Ascending aorta (tissue), 2 donors: ENCODE measurements at regions not wholly inside any gene's neighbourhood (a gene's known extent, or its start where the extent isn't known, plus 50 kb on each side); places are given as distances from the start of the nearest gene placed in this dataset.
A peak's percentile ranks its signal among the peaks of the same experiment; 100 is the strongest.

Experiments used
- DNase-seq, 2 donors: peaks; one replicate each; pipeline ENCODE4 v3.0.0-alpha.2; 2019; ENCODE audit warnings: low spot score in 2 of 2
- H3K27ac ChIP-seq, 2 donors: fragments of 200-600 bp; sonication (generic); one replicate each; pipeline ENCODE4 v1.5.1; 2016 to 2017; ENCODE audit warnings: mild to moderate bottlenecking in 1 of 2
- H3K27me3 ChIP-seq: fragments of 200-600 bp; sonication (generic); one replicate; pipeline ENCODE4 v1.5.1; 2017
- H3K36me3 ChIP-seq, 2 donors: fragments of 200-600 bp; sonication (generic); one replicate each; pipeline ENCODE4 v1.5.1; 2016
- H3K4me1 ChIP-seq, 2 donors: fragments of 200-600 bp; sonication (generic); one replicate each; pipeline ENCODE4 v1.5.1; 2016 to 2017; ENCODE audit warnings: mild to moderate bottlenecking in 1 of 2
- H3K4me3 ChIP-seq, 2 donors: fragments of 200-600 bp; sonication (generic); one replicate each; pipeline ENCODE4 v1.5.1; 2016 to 2017; ENCODE audit warnings: mild to moderate bottlenecking in 1 of 2
- H3K9me3 ChIP-seq, 2 donors: fragments of 200-600 bp; sonication (generic); one replicate each; pipeline ENCODE4 v1.5.1; 2016
- CTCF ChIP-seq, 3 experiments: fragments of 200-600 bp in 2 of 3; fragments of 450-650 bp in 1 of 3; sonication (generic) in 2 of 3; IDR thresholded peaks; one replicate each; pipeline ENCODE4 v1.5.1; 2016 to 2019; ENCODE audit warnings: antibody characterized with exemption in 3 of 3, mild to moderate bottlenecking in 1 of 3, moderate library complexity in 1 of 3
- intact Hi-C: fragments of 100-400 bp; cut with DNase I; formaldehyde crosslinking; loops from one replicate; pipeline ENCODE4 v1.15.1; 2023

- intact Hi-C loops = no loop called here
- DNase-seq = no peak
- TF ChIP-seq CTCF (IDR thresholded peaks at IDR 0.05) = no peak
- Histone ChIP-seq H3K36me3 (no peaks in the 10 kb centered on the region), H3K4me1 (peaks cover 8 to 12% of the 10 kb centered on the region in 2 donors), H3K9me3 (no peaks in the 10 kb centered on the region), H3K27ac (no peak overlapping the region), H3K27me3 (no peaks in the 10 kb centered on the region), H3K4me3 (no peak overlapping the region)
Measured at GRCh38 chr16:66190411-66190810, 176.1 kb upstream of the CDH5 start.

DNA sequence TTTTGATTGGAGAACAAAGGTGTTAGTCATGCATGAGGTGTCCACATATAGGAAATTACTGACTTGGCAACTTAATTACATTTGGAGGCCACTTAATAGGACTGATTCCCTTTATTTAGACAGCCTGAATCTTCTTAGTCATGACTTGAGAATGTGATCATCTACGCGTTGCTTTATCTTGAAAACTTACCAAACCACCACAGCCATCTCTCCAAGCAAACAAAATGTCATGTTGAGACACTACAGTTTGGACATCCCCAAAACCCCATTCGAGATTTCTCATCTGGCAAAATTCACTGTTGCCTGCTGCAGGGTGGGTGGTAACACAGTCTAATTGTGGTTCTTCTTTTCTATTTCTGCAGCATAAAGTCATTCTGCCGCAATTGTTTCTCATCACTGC lies 176.5 kb upstream of the CDH5 start:
- Histone ChIP-seq H3K27ac (no peak overlapping the region), H3K36me3 (no peaks in the 10 kb centered on the region), H3K4me3 (no peak overlapping the region), H3K27me3 (no peaks in the 10 kb centered on the region), H3K4me1 (peaks cover 8 to 12% of the 10 kb centered on the region in 2 donors), H3K9me3 (no peaks in the 10 kb centered on the region)
- no peak for TF ChIP-seq CTCF (IDR thresholded peaks at IDR 0.05)
- intact Hi-C loops = no loop called here
- no peak for DNase-seq

DNA sequence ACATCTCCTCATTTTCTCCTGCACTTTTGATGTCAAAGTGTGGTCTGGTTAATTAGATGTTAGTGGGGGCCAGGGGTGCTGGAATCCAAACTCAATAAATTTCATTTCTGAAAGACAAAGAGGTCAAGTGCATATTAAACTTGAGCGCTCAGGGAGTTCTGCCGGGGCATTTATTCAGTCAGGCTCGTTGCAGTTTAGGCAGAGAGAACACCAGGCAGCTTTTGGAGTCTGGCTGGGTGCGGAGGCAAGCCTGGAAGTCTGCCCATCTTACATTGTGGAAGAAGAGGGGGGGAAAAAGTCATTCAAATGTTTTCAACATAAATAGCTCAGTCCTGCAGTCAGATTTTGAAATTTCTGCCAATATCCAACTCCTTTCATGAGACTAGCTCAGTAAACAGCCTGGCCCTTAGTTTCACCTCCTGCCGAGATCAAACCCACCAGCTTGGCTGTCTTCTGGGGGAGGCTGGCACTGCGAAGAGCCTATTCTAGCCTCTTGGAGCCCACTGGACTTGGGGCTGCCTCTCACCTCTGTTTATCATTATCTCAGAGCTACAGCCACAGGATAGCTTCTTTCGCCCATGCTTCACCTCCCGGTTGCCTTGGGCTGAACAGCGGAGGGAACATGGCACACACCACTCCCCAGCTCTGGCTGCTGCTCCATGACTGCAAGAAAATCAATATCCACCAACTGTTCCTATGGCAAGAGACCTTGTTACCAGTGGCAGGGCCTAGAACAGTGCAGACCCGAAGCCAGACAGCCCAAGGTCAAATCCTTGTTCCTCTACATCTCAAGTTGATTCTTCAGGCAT lies 177.4 kb upstream of the CDH5 start:
- no peak for TF ChIP-seq CTCF (IDR thresholded peaks at IDR 0.05)
- H3K27me3 ChIP-seq = no peaks in the 10 kb centered on the region
- H3K36me3 ChIP-seq = no peaks in the 10 kb centered on the region
- H3K4me3 ChIP-seq = no peak overlapping the region
- no peak for DNase-seq
- H3K27ac ChIP-seq = peak overlapping the region; percentile 17 to 23
- no peaks in the 10 kb centered on the region for H3K9me3 ChIP-seq
- intact Hi-C loops = no loop called here
- peaks cover 8 to 12% of the 10 kb centered on the region in 2 donors for H3K4me1 ChIP-seq

GRCh38 chr16:66186251-66186785 lies 180.2 kb upstream of the CDH5 start:
- no peak for TF ChIP-seq CTCF (IDR thresholded peaks at IDR 0.05)
- intact Hi-C loops = no loop called here
- no peak overlapping the region for H3K4me3 ChIP-seq

DNA sequence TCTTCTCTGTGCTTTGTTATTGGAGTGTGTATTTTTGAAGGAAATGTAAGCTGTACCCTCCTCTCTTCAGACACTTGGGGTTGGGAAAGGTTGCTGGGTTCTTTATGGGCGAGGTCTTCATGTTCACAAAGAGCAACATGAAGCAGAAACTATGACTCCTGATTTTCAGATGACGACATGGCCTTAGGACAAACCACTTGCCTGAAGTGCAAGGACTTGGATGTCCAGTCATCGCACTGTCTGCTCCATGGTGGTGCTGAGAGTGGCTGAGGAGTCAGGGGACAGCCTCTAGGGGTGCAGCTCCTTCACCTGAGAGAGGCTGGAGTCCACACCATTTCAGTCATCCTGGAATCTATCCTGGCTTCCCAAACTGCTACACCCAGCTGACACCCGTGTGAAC lies 183.9 kb upstream of the CDH5 start:
- Histone ChIP-seq H3K9me3 (no peaks in the 10 kb centered on the region), H3K27ac (no peak overlapping the region), H3K4me3 (no peak overlapping the region), H3K4me1 (no peaks in the 10 kb centered on the region), H3K27me3 (no peaks in the 10 kb centered on the region), H3K36me3 (no peaks in the 10 kb centered on the region)
- intact Hi-C loops = no loop called here
- DNase-seq = no peak
- no peak for TF ChIP-seq CTCF (IDR thresholded peaks at IDR 0.05)

More at GRCh38 chr16:66186251-66186785, 180.2 kb upstream of the CDH5 start:
- H3K36me3 ChIP-seq = no peaks in the 10 kb centered on the region
- no peaks in the 10 kb centered on the region for H3K27me3 ChIP-seq
- DNase-seq = no peak
- no peaks in the 10 kb centered on the region for H3K9me3 ChIP-seq
- H3K4me1 ChIP-seq = peaks cover 8 to 12% of the 10 kb centered on the region in 2 donors
- no peak overlapping the region for H3K27ac ChIP-seq
